HG03432 (cell line): ENCODE measurements at regions not wholly inside any gene's neighbourhood (a gene's known extent, or its start where the extent isn't known, plus 50 kb on each side); places are given as distances from the start of the nearest gene placed in this dataset.

Source experiments
- ATAC-seq: cut with Tn5 transposase; IDR thresholded peaks from one replicate; pipeline ENCODE4 v1.9.1; 2021; ENCODE audit warnings: mild to moderate bottlenecking, moderate library complexity; ENCODE audit not compliant: unreplicated experiment

- peak; percentile 55 for ATAC-seq
Observed at GRCh38 chr4:62410371-62411003, 1210.4 kb downstream of the ADGRL3 start.

GRCh38 chr4:62408454-62408853 lies 1208.3 kb downstream of the ADGRL3 start:
- no peak for ATAC-seq

- peak; percentile 46 for ATAC-seq
Observed at GRCh38 chr4:62407534-62407933, 1207.4 kb downstream of the ADGRL3 start.

DNA sequence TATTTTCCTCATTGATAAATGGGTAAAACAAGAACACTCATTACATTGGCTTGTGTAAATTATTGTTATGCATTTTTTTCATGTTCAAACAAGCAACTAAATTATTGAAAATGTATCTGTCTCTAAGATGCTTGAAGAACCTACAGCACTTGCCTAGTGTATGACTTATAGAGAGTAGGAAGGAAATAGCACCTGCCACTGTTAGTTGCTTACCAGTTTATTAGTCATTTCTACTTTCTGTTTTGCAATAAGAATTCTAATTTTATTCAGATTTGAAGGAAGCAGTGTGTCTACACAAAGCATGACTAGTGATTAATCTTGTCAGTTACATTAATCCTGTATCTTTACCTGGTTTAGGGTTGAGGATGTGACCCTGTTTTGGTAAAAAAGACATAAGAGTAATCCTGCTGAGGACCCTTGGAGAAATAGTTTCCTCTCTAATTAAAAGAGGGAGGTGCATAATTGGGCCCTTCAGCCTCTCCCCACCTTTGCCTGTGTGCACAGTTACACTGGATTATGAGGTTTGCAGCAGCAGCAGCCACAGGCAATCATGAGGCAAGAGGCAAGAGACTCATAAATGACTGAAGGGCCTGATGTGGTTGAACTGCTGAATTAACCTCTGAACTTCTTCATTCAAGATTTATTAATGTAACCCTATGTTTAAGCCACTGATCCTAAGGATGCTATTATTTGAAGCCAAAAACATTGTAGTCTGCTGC lies 1202.1 kb downstream of the ADGRL3 start:
- ATAC-seq, result peak; percentile 62

DNA sequence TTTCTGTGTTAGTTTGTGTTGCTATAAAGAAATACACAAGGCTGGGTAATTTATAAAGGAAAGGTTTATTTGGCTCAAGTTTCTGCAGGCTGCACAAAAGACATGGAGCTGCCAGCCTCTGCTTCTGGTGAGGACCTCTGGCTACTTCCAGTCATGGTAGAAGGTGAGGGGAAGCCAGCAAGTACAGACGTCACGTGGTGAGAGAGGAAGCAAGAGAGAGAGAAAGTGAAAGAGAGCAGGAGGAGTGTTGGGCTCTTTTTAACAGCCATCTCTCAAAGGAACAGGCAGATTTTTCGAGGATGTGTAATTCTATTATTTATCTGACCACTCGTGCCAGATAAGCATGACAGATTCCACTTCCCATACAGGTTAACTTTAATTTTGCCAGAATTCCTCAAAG lies 1199.1 kb downstream of the ADGRL3 start:
- peak; percentile 81 for ATAC-seq

- ATAC-seq, result no peak
Observed at GRCh38 chr4:62398318-62398717, 1198.2 kb downstream of the ADGRL3 start.

GRCh38 chr4:62394766-62395165 lies 1194.6 kb downstream of the ADGRL3 start:
- peak; percentile 24 for ATAC-seq

DNA sequence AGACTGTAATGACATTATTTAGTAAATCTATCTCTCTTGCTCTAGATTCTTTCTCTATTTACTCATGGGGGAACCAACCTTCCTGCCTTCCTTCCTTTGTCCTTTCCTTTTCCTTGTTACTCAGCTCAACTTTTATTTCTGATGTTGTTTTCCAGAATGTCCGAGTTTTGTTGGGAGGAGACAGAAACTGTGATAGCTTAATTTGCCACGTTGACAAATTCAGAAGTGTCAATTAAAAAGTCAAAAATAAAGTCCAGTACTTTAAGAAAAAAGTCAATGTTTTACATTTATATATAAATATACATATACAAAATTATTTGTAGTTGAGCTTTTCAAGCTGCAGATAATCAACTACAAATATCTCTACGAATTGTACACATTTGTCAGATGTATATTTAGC lies 1187.7 kb downstream of the ADGRL3 start:
- ATAC-seq, result no peak

DNA sequence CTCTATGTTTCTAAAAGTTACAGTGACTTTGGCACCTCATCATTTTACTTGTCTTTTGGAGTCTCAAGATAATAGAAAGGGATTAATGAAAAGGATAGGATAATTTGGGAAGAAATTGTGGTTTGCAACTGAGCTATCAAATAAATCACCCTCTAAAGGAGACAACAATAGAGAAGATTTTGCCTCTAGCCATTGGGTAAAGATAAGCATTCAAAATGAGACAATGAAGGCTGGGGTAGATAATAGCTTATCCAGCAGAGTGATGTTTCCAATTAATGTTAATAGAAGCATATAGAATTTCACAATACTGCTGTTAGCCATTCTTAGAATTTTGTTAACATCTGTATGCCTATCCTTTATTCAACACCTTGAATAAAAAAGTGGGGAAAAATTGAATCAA lies 1177.6 kb downstream of the ADGRL3 start:
- no peak for ATAC-seq

DNA sequence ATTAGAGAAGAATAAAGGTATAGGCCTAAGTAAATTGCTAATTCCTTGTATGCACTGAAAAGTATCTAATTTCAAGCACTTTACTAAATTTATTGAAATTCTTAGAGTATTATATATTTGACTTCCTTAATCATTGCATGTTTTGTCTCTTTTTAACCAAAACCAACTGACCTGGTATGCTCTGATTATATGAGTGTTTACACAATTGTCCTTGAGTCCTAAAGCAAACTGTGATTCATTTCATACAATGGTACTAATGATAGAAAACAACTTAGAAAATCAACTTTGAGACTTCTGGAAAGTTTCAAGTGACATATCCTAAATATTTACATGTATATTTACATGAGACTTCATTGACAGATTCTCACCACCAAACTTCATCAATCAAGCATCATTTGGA lies 1177.1 kb downstream of the ADGRL3 start:
- no peak for ATAC-seq

DNA sequence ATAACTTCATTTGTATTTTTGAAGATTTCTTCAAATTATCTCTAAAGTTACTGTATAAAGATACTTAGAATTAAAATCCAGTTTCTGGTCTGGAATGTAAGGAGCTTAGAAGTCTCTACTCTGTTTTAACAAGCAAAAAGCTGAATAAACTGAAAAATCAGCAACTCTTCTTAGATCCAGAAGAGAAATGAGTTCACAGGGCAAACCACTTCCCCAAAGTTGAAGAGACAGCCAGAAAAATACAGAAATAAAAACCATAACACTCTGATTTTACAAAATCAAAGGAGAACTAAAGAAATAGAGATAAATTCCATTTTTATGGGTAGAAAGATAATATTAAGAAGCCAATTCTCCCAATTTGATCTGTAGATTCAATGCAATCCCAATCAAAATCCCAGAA lies 1166.8 kb downstream of the ADGRL3 start:
- no peak for ATAC-seq

GRCh38 chr4:62360156-62360545 lies 1160.0 kb downstream of the ADGRL3 start:
- ATAC-seq, result no peak

DNA sequence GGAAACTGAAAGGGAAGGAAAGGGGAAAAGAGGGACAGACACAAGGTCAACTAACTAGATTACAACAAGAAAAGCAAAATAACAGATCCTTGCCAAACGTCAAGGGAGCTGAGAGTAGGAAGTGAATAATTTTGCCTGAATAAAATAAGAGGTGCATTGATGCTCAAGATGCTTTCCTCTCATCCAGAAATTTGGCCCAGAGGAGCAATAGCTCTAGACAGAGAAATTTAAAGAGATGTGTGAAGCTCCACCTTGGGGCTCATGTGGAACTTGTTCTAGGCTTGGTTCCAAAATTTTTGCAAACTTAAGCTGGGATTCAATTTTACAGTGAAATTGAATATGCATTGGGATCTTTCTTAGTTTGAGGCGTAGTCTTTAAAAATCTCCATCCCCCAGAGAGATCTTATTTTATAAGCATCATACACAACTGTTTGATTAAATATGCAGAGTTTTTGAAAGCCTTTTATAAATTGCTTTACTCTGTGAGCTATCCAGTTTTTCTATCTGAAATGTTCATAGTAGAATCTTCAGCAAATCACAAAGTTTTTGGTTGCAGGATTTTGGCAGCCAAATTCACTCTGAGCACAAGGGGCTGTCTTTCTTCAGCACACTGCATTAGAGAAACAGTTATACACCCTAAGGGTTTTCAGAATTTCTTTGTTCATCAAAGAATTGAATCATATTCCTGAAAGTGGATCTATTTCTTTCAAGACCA lies 1159.5 kb downstream of the ADGRL3 start:
- ATAC-seq, result no peak

GRCh38 chr4:62344915-62345314 lies 1144.8 kb downstream of the ADGRL3 start:
- peak; percentile 11 for ATAC-seq

DNA sequence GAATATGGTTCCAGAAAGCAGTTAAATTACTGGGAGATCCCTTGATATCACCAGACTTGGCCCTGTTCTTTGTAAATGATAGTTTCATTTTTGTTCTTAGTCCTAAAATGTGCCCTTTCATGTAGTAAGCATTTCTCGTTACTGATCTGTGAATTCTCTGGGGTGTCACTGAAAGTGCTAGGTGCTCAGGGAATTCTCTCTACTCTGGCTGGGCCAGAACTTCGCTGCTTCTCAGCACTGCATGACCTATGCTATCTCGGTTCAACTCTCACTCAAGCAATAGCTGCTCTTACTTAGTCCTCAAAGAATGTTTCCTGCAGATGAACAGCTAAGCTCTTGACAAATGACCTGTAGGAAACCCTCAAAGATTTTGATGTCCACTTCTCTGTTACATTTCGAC lies 1144.3 kb downstream of the ADGRL3 start:
- ATAC-seq, result peak; percentile 82

DNA sequence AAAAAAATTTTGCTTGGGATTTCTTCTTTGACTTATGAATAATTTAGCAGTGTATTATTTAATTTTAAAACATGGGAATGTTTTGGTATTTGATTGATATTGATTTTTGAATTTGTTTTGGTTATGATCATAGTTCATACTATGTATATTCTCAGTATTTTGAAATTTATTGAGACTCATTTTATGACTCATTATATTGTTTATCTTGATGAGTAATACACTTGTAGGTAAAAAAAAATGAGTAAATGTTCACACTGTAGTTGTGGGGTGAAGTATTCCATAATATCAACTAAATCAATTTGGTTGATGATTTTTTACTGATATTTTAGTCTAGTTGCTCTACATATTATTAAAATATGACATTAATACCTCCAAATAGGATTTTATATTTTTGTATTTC lies 1142.2 kb downstream of the ADGRL3 start:
- ATAC-seq, result no peak

- no peak for ATAC-seq
Observed at GRCh38 chr4:62328526-62328925, 1128.4 kb downstream of the ADGRL3 start.

- ATAC-seq, result no peak
Observed at GRCh38 chr4:62327612-62328297, 1127.6 kb downstream of the ADGRL3 start.

GRCh38 chr4:62324215-62324614 lies 1124.1 kb downstream of the ADGRL3 start:
- ATAC-seq, result no peak

DNA sequence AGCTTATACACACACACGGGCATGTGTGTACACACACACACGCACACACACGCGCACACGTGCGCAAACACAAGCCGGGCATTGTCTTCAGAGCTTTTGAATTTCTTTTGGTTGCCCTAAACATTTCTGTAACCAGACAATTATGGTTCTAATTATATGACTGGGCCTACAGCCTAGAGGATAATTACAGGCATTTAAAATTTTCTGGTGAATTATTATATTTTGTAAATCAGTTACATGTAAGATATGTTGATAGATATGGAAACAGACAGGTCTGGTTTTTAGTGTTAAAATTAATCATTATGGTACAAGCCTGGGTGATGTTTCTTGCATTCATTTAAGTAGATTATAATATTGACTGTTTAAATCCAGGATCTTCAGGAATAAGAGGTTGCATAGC lies 1120.5 kb downstream of the ADGRL3 start:
- ATAC-seq, result no peak

GRCh38 chr4:62302710-62303109 lies 1102.6 kb downstream of the ADGRL3 start:
- ATAC-seq, result no peak

DNA sequence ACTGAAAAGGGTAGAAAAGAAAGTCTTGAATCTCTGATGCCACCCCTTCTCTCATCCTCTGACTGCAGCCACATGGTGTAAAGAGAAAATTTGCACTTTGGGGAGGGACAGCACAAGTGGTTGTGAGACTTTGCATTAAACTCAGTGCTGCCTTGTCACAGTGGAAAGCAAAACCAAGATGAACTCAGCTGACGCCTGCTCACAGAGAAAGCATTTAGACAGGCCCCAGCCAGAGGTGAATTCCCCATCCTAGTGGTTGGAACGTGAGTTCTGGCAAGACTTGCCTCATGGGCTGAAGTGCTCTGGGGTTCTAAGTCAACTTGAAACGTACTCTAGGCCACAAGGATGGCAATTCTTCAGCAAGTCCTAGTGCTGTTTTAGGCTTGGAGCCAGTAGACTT lies 1101.4 kb downstream of the ADGRL3 start:
- peak; percentile 64 for ATAC-seq
